GM19023 (cell line): ENCODE measurements at regions not wholly inside any gene's neighbourhood (a gene's known extent, or its start where the extent isn't known, plus 50 kb on each side); places are given as distances from the start of the nearest gene placed in this dataset.
"Not testable (repeated sequence)": the region's sequence is repeated elsewhere in the genome, so short reads cannot be mapped to it uniquely, and the experiment has no call there.

Source experiments
- ATAC-seq: cut with Tn5 transposase; IDR thresholded peaks from one replicate; pipeline ENCODE4 v1.9.1; 2021; ENCODE audit warnings: mild to moderate bottlenecking, moderate library complexity; ENCODE audit not compliant: unreplicated experiment

DNA sequence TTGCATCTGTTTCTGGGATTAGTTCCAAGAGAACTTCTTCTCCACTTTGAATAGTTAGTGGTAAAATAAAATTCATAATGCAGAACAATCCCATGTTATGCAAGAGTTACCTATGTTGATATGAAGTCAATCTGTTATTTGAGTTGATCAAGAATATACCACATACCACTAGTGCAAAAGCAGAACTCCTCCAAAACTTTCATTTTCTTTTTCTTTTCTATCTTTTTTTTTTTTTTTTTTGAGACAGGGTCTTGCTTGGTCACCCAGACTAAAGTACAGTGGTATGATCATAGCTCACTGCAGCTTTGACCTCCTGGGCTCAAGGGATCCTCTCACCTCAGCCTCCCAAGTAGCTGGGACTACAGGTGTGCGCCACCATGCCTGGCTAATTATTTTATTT is 78.8 kb upstream of the UMPS start:
- not testable (repeated sequence) for ATAC-seq

DNA sequence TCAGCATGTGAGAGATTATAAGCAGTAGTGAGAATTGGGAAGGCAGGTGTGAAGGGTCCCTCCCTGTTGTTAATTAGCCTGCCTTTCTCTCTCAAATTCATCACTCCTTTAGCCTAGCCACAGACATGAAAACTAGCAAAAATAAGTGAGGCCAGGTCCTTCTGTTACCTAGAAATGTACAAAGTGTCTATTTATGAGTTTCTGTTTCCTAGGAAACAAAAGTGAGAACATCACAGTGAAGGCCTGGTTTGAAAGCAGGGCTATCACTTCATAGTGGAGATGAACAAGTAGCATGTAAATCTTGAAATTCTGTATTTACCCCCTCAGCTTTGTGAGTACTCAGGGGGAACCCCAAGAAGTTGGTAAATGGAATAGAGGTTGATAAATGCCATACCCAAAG is 78.2 kb upstream of the UMPS start:
- no peak for ATAC-seq

DNA sequence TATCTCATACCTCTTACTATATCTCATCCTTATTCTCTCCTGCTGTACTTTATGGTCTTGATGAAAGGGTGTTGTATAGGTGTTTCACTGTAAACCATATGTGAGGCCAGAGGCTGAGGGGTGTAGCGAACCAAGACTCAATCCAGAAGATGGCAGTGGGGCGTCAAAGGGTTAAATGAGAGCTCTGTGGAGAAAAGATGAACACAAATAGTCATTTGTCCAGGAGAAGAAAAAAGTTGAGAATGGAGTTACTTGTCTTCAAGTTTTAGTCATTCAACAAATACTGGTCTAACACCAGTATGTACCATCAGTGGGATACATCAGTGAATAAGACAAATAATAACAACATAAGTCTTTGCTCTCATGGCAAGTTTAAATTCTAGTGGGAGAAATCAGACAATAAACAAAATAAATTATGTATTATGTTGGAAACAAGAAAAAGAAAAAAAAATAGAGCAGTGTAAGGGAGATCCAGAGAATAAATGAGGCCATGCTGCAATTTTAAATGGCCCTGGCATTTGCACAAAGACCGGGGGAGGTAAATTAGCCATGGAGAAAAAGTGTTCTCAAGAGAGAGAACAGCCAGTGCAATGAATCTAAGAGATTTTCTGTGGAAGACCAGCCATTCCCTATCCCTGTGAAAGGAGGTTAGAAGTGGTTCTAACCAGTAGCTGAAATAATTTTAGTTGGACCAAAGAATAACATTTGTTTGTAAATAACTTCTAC is 77.0 kb upstream of the UMPS start:
- no peak for ATAC-seq

DNA sequence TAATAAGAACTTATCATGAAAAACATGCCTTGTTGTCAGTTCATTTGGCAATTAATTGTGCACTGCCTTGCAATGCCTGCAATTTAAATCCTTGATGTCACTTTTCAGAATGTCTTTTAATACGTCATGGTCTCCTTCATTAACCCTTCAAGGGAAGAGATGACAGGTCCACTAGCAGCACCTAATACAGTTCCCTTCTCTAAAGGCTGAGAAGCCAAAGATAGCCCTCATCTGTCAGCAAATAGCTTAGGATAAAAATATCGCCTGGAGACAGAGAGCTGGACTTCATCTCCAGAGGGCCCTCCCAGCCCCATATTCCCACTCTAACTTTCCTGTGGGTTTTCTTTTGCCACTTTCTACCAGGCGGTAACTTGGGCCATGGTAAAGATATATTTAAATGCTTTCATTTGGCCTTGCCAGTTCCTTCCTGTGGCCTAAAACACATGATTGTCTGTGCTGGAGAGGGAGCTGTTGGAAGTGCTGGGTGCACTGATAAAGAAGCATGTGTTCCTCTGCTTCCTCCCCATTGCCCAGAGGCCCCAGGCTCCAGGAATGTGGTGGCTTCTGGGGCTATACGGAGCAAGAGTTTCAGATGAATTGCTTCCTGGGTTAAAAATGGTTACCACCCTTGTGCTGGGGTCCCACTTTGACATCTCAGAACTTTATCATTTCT is 76.3 kb upstream of the UMPS start:
- ATAC-seq: no peak

DNA sequence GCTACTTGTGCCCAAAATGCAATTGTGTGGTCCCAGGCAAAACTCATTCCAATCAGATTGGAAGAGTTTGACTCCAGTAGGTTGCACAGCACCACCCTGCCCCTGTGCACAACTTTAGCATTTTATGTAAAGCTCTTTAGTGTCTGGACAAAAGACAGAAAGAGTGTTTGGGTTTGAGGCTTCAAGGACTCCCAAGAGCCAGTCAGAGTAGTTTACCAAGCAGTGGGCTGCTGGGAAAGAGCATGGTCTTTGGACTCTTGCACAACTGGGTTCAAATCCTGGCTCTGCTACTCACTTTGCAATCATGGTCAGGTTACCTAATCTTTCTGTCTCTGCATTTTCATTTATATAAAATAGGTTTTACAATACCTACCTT is 75.8 kb upstream of the UMPS start:
- no peak for ATAC-seq

DNA sequence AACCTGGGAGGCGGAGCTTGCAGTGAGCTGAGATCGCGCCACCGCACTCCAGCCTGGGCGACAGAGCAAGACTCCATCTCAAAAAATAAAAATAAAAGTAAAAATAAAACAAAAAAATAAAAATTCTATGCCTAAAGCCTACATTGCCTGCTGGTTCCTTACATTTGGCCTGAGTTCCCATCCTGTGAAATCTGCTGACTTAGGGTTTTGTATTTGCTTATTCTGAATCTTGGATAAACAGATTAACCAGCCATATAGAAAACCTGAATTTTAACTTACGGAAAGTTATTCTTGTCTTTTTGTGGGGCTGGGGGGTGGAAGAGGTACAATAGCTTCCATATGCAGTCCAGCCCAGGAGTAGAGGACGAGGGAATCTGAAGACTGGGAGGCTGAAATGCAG is 73.7 kb upstream of the UMPS start:
- ATAC-seq: no peak

DNA sequence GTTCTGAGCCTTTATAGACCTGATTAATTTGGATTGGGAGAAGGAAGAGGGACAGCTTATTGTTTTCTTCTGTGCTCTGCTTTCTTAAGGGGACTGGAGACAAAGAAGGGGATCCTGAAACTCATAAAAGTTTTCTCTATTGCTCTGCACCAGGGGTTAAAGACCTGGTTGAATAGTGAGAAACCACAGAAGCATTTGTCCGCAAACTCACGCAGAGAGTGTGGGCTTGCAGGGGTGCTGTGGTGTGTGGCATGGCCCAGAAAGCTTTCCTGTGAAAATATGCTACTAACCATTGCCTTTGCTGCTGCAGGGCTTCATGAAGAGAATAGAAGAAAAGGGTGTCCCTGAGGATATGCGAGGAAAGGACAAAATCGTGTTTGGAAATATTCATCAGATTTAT is 73.1 kb upstream of the UMPS start:
- ATAC-seq: no peak

DNA sequence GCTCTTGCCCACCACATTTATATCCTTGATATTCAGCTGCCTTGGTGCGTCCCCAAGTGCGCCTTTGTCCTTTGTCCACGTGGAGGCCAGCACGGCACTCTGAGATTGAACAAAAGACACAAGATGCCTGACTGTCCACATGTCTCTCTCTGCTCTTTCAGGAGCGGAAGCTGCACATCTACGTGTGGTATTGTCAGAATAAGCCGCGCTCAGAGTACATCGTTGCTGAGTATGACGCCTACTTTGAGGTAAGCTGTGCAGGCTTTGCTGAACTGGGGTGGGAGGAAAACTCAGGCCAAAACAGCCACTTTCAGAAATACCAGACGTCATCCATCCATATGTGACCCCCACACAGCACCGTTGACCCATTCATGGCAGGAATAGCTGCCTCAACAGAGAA is 72.0 kb upstream of the UMPS start:
- no peak for ATAC-seq

DNA sequence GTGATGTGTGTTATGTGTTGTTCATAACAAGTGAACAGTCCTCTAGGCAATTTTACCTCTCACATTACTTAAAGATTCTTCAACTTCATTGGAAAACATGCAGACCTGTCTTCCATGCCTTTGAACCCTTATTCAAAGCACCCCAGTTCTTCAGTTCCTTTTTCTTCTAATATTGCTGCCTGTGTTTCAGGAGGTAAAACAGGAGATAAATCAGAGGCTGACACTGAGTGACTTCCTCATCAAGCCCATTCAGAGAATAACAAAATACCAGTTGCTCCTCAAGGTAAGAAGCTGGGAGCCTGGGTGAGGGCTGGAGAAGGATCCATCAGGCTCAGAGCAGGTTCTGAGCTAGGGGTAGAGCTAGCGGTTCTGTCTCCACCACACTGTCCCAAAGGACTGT is 71.1 kb upstream of the UMPS start:
- ATAC-seq: no peak

DNA sequence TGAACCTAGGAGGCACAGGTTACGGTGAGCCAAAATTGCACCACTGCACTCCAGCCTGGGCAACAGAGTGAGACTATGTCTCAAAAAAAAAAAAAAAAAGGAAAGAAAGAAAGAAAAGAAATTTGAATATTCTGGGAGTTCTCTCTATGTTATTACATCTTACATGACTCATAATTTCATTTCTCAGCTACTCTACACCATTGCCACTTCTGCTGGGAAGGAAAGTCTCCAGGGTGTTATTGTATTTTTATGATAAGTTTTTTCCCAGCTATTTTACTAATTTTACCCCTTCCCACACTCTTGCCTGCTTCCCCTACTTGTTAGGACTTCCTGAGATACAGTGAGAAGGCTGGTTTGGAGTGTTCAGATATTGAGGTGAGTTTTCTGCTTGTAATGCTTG is 69.7 kb upstream of the UMPS start:
- no peak for ATAC-seq

DNA sequence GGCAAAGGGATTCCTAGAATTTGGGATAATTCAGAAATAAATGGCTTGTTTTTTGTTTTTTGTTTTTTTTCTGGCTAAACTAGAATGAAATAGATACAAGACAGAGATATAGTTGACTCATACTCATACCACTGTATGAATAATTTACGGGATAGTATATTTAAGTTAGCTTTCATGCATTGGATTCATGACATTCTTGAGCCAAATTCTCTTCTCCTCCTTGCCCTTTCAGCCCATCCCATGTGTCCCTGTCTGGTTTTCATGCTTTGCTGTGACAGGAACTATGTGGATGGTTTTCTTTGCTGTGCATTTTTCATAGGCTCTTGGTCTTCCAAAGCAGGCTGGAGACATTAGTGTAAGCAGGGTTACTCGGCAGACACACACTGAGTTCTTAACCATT is 66.6 kb upstream of the UMPS start:
- no peak for ATAC-seq

DNA sequence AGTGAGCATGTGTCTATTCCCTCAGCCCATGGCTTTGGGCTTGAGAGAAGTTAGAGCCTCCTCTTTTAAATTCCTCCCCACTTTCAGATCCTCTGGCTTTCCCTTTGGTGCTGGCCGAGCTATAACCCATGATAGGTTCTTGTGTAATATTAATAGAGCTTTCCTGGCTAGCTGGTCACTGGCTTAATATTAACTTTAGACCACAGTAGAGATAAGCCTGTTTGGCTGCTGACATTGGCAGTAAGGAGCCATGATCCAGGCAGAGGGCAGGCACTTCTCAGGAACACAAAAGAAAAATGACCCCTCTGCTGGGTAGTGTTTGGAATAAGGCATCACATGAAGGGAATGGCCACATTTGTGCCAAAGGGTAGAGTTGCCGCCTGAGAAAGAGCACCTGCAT is 65.4 kb upstream of the UMPS start:
- ATAC-seq: no peak

DNA sequence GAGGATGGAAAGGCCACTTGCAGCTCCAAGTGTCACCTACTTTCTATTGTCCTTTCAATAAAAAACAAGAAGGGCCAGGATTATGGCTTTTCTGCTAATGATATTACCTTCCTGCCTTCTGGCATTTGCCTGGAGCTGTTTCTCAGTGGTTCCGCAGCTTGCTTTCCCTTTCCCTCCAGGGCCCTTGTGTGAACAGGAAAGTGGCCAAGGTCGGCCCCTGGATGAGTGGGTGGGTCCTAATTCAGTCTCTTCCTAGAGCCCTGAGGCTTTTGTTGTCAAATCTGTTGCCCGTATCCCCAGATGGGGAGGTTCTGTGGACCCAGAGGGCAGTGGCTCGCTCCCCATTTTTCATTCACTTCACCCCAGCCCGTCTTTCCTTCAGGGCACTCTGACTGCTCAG is 64.2 kb upstream of the UMPS start:
- no peak for ATAC-seq

DNA sequence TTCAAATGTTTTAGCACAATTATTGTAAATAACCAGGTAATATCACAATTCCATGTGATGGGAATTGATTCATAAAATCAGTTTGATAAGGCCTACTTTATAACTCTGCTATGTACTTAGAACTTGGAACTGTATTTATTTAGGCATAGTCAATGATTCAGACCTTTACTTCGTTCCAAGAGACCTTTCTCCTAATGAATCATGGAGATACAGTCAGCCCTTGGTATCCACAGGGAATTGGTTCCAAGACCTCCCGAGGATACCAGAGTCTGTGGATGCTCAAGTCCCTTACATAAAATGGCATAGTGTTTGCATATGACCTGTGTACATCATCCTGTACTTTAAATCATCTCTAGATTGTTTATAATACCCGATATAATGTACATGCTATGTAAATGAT is 60.8 kb upstream of the UMPS start:
- no peak for ATAC-seq

DNA sequence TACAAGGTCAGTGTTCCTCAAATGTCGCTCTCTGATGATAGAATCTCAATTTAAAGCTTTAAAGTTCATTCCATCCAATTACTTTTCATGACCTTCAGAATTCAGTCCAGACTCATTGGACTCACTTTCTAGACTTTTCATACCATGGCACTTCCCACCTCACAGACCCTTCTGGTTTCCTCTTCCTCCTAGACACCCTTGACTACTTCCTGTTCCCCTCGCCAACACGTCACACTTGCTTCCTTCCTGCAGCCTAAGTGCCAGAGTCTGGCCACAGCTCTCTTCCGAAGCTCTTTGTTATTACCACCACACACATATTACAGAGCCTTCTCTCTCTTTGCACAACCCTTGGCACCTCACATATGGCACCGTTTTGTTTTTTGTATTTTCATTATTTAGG is 59.1 kb upstream of the UMPS start:
- ATAC-seq: no peak

DNA sequence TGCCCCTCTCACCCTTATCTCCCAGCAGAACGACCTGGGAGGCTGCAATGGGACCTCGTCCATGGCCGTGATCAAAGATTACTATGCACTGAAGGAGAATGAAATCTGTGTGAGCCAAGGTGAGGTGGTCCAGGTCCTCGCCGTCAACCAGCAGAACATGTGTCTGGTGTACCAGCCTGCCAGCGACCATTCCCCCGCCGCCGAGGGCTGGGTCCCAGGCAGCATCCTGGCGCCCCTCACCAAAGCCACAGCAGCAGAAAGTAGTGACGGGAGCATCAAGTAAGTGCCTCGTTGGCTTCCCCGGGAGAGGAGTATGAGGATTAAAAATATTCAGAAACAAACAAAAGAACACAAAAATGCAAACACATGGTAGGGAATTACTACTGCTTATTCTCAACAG is 55.9 kb upstream of the UMPS start:
- no peak for ATAC-seq

DNA sequence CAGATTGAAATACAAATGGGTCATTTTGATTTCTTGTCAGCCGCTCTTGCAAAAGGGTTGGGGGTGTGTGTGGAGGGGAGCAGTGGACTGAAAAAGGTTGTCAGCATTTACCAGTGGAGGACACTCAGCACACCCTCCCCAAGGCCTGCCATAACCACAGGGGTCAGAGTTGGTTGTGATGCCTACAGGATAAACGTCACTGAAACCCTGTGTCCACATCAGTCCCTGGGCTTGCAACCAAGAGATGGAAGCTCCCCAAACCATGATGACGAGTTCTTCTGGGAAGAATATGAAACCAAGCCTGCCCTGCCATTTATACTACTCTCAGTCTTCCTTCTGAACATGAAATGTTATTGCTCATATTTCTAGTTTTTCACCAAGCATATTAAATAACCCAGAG is 54.0 kb upstream of the UMPS start:
- ATAC-seq: no peak

DNA sequence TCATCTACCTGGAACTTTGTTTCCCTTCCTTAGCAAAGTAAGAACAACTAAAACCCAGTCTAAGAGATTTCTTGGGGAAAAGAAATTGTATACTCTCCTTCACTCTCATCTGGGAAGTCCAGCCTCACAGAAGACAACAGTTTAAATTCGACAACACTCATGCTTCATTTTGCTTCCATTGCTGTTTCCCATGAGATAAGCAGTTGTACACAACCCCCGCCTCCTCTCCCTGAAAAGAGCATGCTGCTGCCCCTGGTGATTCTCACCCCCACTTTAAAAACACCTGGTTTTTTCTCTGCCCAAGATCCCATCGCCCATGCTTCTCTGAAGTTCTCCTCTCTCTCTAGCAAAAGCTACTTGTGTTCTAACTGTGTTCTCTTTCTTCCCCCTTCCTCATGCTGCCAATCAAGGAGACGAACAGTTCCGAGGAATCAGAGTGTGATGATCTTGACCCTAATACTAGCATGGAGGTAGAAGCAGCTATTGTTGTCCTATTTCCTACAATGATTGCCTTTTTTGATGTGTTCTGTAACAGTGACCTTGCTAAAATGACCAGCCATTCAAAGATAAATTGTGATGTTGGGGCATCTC is 51.1 kb upstream of the UMPS start:
- no peak for ATAC-seq
